Astrocyte (in vitro differentiated cells and primary cell): ENCODE measurements at regions not wholly inside any gene's neighbourhood (a gene's known extent, or its start where the extent isn't known, plus 50 kb on each side); places are given as distances from the start of the nearest gene placed in this dataset.

Experiments
- DNase-seq: peaks from one replicate; pipeline ENCODE4 v3.0.0-alpha.2; 2010; ENCODE audit warnings: low read depth
- FAIRE-seq: peaks from 2 replicates; lab custom pipeline; 2011; peaks lifted over from hg19 to GRCh38; lab: Jason Lieb, UNC
- H2AFZ ChIP-seq: 2 replicates; pipeline ENCODE4 v1.6.0; 2012; ENCODE audit warnings: low read depth, low read length, inconsistent platforms
- H3K27ac ChIP-seq: 2 replicates; pipeline ENCODE4 v1.5.1; 2011; ENCODE audit warnings: low read depth, low read length, inconsistent platforms
- H3K27me3 ChIP-seq: 2 replicates; pipeline ENCODE4 v1.6.0; 2011; ENCODE audit warnings: low read length, inconsistent platforms; ENCODE audit not compliant: insufficient read depth
- H3K36me3 ChIP-seq: 2 replicates; pipeline ENCODE4 v1.5.1; 2011; ENCODE audit warnings: low read length, inconsistent platforms; ENCODE audit not compliant: insufficient read depth
- H3K4me1 ChIP-seq: 2 replicates; pipeline ENCODE4 v1.5.1; 2011; ENCODE audit warnings: low read length, inconsistent platforms; ENCODE audit not compliant: insufficient read depth
- H3K4me2 ChIP-seq: 2 replicates; pipeline ENCODE4 v1.6.0; 2012; ENCODE audit warnings: low read length, inconsistent platforms
- H3K4me3 ChIP-seq: 2 replicates; pipeline ENCODE4 v1.5.1; 2011; ENCODE audit warnings: low read depth, mild to moderate bottlenecking, low read length, inconsistent platforms; ENCODE audit not compliant: insufficient read depth
- H3K79me2 ChIP-seq: 2 replicates; pipeline ENCODE4 v1.6.0; 2012; ENCODE audit warnings: mild to moderate bottlenecking, low read length, inconsistent platforms; ENCODE audit not compliant: insufficient read depth
- H3K9ac ChIP-seq: 2 replicates; pipeline ENCODE4 v1.6.0; 2012; ENCODE audit warnings: mild to moderate bottlenecking, low read length, inconsistent platforms
- H3K9me3 ChIP-seq: 2 replicates; pipeline ENCODE4 v1.5.1; 2012; ENCODE audit warnings: low read depth, mild to moderate bottlenecking, low read length, inconsistent platforms; ENCODE audit not compliant: insufficient read depth
- H4K20me1 ChIP-seq: 2 replicates; pipeline ENCODE4 v1.6.0; 2012; ENCODE audit warnings: low read length, inconsistent platforms; ENCODE audit not compliant: insufficient read depth
- H3K27ac Mint-ChIP-seq: one replicate; pipeline ENCODE4 v1.8.0; 2021; ENCODE audit warnings: mild to moderate bottlenecking, mixed read lengths; ENCODE audit not compliant: unreplicated experiment
- H3K27me3 Mint-ChIP-seq: one replicate; pipeline ENCODE4 v1.8.0; 2021; ENCODE audit warnings: low read depth, mixed read lengths; ENCODE audit not compliant: unreplicated experiment
- H3K36me3 Mint-ChIP-seq: one replicate; pipeline ENCODE4 v1.8.0; 2021; ENCODE audit warnings: low read depth, mixed read lengths; ENCODE audit not compliant: unreplicated experiment
- H3K4me1 Mint-ChIP-seq: one replicate; pipeline ENCODE4 v1.8.0; 2021; ENCODE audit warnings: low read depth, mixed read lengths; ENCODE audit not compliant: unreplicated experiment
- H3K4me3 Mint-ChIP-seq: one replicate; pipeline ENCODE4 v1.8.0; 2021; ENCODE audit warnings: mild to moderate bottlenecking, moderate library complexity, mixed read lengths; ENCODE audit not compliant: unreplicated experiment
- H3K9me3 Mint-ChIP-seq: one replicate; pipeline ENCODE4 v1.8.0; 2021; ENCODE audit warnings: mild to moderate bottlenecking, mixed read lengths; ENCODE audit not compliant: unreplicated experiment
- CTCF ChIP-seq: IDR thresholded peaks from 2 replicates; pipeline ENCODE4 v1.5.1; 2011; ENCODE audit warnings: low read depth, mild to moderate bottlenecking, inconsistent platforms, low read length, moderate library complexity; ENCODE audit not compliant: insufficient read depth
- EZH2 ChIP-seq: IDR thresholded peaks from 2 replicates; pipeline ENCODE4 v1.6.1; 2012; ENCODE audit warnings: mild to moderate bottlenecking, low read length, inconsistent platforms; ENCODE audit not compliant: insufficient read depth

- Histone ChIP-seq H3K4me2 (no peak overlapping the region), H3K4me1 (no peaks in the 10 kb centered on the region), H3K27me3 (no peaks in the 10 kb centered on the region), H3K36me3 (no peaks in the 10 kb centered on the region), H2AFZ (no peak overlapping the region), H3K9ac (no peak overlapping the region), H3K27ac (no peak overlapping the region), H3K4me3 (no peak overlapping the region), H3K9me3 (no peaks in the 10 kb centered on the region), H4K20me1 (no peaks in the 10 kb centered on the region), H3K79me2 (no peaks in the 10 kb centered on the region)
- no peak for FAIRE-seq
- Mint-ChIP-seq H3K36me3 (no peaks in the 10 kb centered on the region), H3K4me3 (no peak overlapping the region), H3K27me3 (peaks cover 1% of the 10 kb centered on the region), H3K27ac (no peak overlapping the region), H3K9me3 (peaks cover 5% of the 10 kb centered on the region), H3K4me1 (peaks cover 2% of the 10 kb centered on the region)
- no peak for DNase-seq
- TF ChIP-seq EZH2 (no peak), CTCF (no peak)
Observed at GRCh38 chr4:24370421-24370820, 213.9 kb downstream of the DHX15 start.

GRCh38 chr4:24369507-24370029 lies 214.8 kb downstream of the DHX15 start:
- peaks cover 2% of the 10 kb centered on the region for H3K4me1 Mint-ChIP-seq
- Histone ChIP-seq H4K20me1 (no peaks in the 10 kb centered on the region), H3K9ac (no peak overlapping the region), H3K27me3 (no peaks in the 10 kb centered on the region), H3K4me2 (no peak overlapping the region), H3K9me3 (no peaks in the 10 kb centered on the region), H3K27ac (no peak overlapping the region), H3K4me3 (no peak overlapping the region), H2AFZ (no peak overlapping the region), H3K4me1 (no peaks in the 10 kb centered on the region), H3K36me3 (no peaks in the 10 kb centered on the region), H3K79me2 (no peaks in the 10 kb centered on the region)
- H3K27ac Mint-ChIP-seq = no peak overlapping the region
- no peak for DNase-seq
- no peak overlapping the region for H3K4me3 Mint-ChIP-seq
- TF ChIP-seq EZH2 (no peak), CTCF (no peak)
- FAIRE-seq = no peak
- no peaks in the 10 kb centered on the region for H3K36me3 Mint-ChIP-seq
- peaks cover 4% of the 10 kb centered on the region for H3K9me3 Mint-ChIP-seq
- H3K27me3 Mint-ChIP-seq = peaks cover 1% of the 10 kb centered on the region

DNA sequence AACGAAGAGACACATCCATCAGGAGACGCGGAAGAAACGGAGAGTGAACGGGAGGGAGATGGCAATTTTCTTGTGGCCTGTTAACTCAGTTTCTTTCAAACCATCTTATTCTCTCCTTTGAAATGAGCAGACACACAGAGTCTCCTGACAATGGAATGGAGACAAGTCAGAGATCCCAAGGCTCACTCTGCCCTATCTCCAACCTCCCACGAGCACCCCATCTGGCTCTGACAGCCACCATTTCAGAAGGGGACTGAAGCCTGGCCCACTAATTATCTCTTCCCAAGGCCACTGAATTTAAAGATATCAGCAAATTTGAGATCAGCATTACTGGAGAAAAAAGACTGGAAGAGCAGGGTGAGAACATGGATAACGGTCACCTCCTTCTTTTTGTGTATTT lies 215.6 kb downstream of the DHX15 start:
- no peak for FAIRE-seq

More for the DNA sequence above, 215.6 kb downstream of the DHX15 start:
- Histone ChIP-seq H3K27ac (no peak overlapping the region), H3K4me3 (no peak overlapping the region), H3K9ac (no peak overlapping the region), H3K4me2 (no peak overlapping the region), H4K20me1 (no peaks in the 10 kb centered on the region), H3K79me2 (no peaks in the 10 kb centered on the region), H3K9me3 (no peaks in the 10 kb centered on the region), H2AFZ (no peak overlapping the region), H3K27me3 (no peaks in the 10 kb centered on the region), H3K4me1 (no peaks in the 10 kb centered on the region), H3K36me3 (no peaks in the 10 kb centered on the region)
- H3K4me1 Mint-ChIP-seq = peaks cover 1% of the 10 kb centered on the region
- H3K27me3 Mint-ChIP-seq = peaks cover 1% of the 10 kb centered on the region
- no peaks in the 10 kb centered on the region for H3K36me3 Mint-ChIP-seq
- H3K9me3 Mint-ChIP-seq = peaks cover 4% of the 10 kb centered on the region
- no peak for DNase-seq
- H3K27ac Mint-ChIP-seq = no peak overlapping the region
- TF ChIP-seq CTCF = no peak
- no peak for TF ChIP-seq EZH2
- no peak overlapping the region for H3K4me3 Mint-ChIP-seq
